GM23338 (cell line): ENCODE measurements at regions not wholly inside any gene's neighbourhood (a gene's known extent, or its start where the extent isn't known, plus 50 kb on each side); places are given as distances from the start of the nearest gene placed in this dataset.

Experiments
- ATAC-seq: fragments of 200-7000 bp; cut with Tn5 transposase; 3 replicates; pipeline ENCODE4 v1.9.1; 2020
- DNase-seq: peaks from one replicate; pipeline ENCODE4 v3.0.0-alpha.2; 2015; ENCODE audit warnings: low spot score
- H2AFZ ChIP-seq: fragments of 200-600 bp; sonication (generic); 2 replicates; pipeline ENCODE4 v1.8.0; 2016; ENCODE audit warnings: antibody characterized with exemption, mild to moderate bottlenecking, moderate library complexity
- H3F3A ChIP-seq: fragments of 200-600 bp; sonication (generic); replicated peaks from 2 replicates; pipeline ENCODE4 v1.8.0; 2017; ENCODE audit warnings: antibody characterized with exemption, mixed run types, low read depth
- H3K27ac ChIP-seq: fragments of 200-600 bp; sonication (generic); 2 replicates; pipeline ENCODE4 v1.6.1; 2016; ENCODE audit warnings: low read depth
- H3K27me3 ChIP-seq: fragments of 200-600 bp; sonication (generic); 2 replicates; pipeline ENCODE4 v1.8.0; 2016; ENCODE audit warnings: mild to moderate bottlenecking, mixed run types, moderate library complexity; ENCODE audit not compliant: insufficient read depth
- H3K36me3 ChIP-seq: fragments of 200-600 bp; sonication (generic); 2 replicates; pipeline ENCODE4 v1.8.0; 2016; ENCODE audit warnings: mild to moderate bottlenecking; ENCODE audit not compliant: insufficient read depth
- H3K4me1 ChIP-seq: fragments of 200-600 bp; sonication (generic); 2 replicates; pipeline ENCODE4 v1.8.0; 2016; ENCODE audit warnings: mild to moderate bottlenecking, moderate library complexity; ENCODE audit not compliant: insufficient read depth
- H3K4me2 ChIP-seq: fragments of 200-600 bp; sonication (generic); 2 replicates; pipeline ENCODE4 v1.7.1; 2017; ENCODE audit warnings: mixed run types
- H3K4me3 ChIP-seq: fragments of 200-600 bp; sonication (generic); 2 replicates; pipeline ENCODE4 v1.6.1; 2016; ENCODE audit warnings: mixed run types
- H3K79me2 ChIP-seq: fragments of 200-600 bp; sonication (generic); replicated peaks from 2 replicates; pipeline ENCODE4 v1.8.0; 2017; ENCODE audit warnings: mild to moderate bottlenecking; ENCODE audit not compliant: insufficient read depth
- H3K9me2 ChIP-seq: fragments of 200-600 bp; sonication (generic); 2 replicates; pipeline ENCODE4 v1.8.0; 2017; ENCODE audit not compliant: insufficient read depth
- H4K20me1 ChIP-seq: fragments of 200-600 bp; sonication (generic); replicated peaks from 2 replicates; pipeline ENCODE4 v1.8.0; 2017; ENCODE audit warnings: mild to moderate bottlenecking; ENCODE audit not compliant: insufficient read depth
- H3K27ac Mint-ChIP-seq: 2 replicates; pipeline ENCODE4 v1.8.0; 2020; ENCODE audit warnings: inconsistent platforms, mild to moderate bottlenecking, moderate library complexity, mixed read lengths
- H3K27me3 Mint-ChIP-seq: 3 replicates; pipeline ENCODE4 v1.8.0; 2022; ENCODE audit warnings: low read depth, mild to moderate bottlenecking, moderate library complexity, mixed read lengths, inconsistent platforms; ENCODE audit not compliant: insufficient read depth, poor library complexity
- H3K36me3 Mint-ChIP-seq: 3 replicates; pipeline ENCODE4 v1.8.0; 2021; ENCODE audit warnings: low read depth, mild to moderate bottlenecking, inconsistent platforms, moderate library complexity, mixed read lengths
- H3K4me1 Mint-ChIP-seq: 3 replicates; pipeline ENCODE4 v1.8.0; 2020; ENCODE audit warnings: mild to moderate bottlenecking, inconsistent platforms, mixed read lengths
- H3K4me3 Mint-ChIP-seq: 3 replicates; pipeline ENCODE4 v1.8.0; 2021; ENCODE audit warnings: moderate library complexity, mild to moderate bottlenecking, inconsistent platforms, mixed read lengths
- H3K9me3 Mint-ChIP-seq: 3 replicates; pipeline ENCODE4 v1.8.0; 2020; ENCODE audit warnings: moderate library complexity, mild to moderate bottlenecking, inconsistent platforms, mixed read lengths
- CTCF ChIP-seq, 2 experiments: fragments of 200-600 bp in 1 of 2; sonication (generic) in 1 of 2; conservative IDR thresholded peaks; 2 replicates each; pipeline versions ENCODE4 v1.5.1 to v1.6.1; 2016 to 2017; ENCODE audit warnings: antibody characterized with exemption in 2 of 2, low read depth in 2 of 2, mild to moderate bottlenecking in 2 of 2, moderate library complexity in 1 of 2
- ETS1 ChIP-seq: IDR thresholded peaks from 2 replicates; pipeline ENCODE4 v1.6.1; 2016; ENCODE audit warnings: antibody characterized with exemption
- EZH2 ChIP-seq: fragments of 200-600 bp; sonication (generic); IDR thresholded peaks from one replicate; pipeline ENCODE4 v1.8.0; 2017; ENCODE audit warnings: antibody characterized with exemption, mild to moderate bottlenecking, low read depth; ENCODE audit not compliant: unreplicated experiment
- JUNB ChIP-seq: IDR thresholded peaks from one replicate; pipeline ENCODE4 v1.6.1; 2016; ENCODE audit warnings: antibody characterized with exemption; ENCODE audit not compliant: unreplicated experiment
- NANOG ChIP-seq: IDR thresholded peaks from 2 replicates; pipeline ENCODE4 v1.6.1; 2016; ENCODE audit warnings: antibody characterized with exemption, borderline replicate concordance
- POLR2AphosphoS5 ChIP-seq: IDR thresholded peaks from 2 replicates; pipeline ENCODE4 v1.6.1; 2016; ENCODE audit warnings: antibody characterized with exemption, low read depth
- REST ChIP-seq: IDR thresholded peaks from one replicate; pipeline ENCODE4 v1.6.1; 2018; ENCODE audit warnings: antibody characterized with exemption; ENCODE audit not compliant: unreplicated experiment
- STAT1 ChIP-seq: IDR thresholded peaks from one replicate; pipeline ENCODE4 v1.6.1; 2016; ENCODE audit warnings: antibody characterized with exemption; ENCODE audit not compliant: unreplicated experiment
- ZNF114 ChIP-seq: fragments of 250-450 bp; sonication (Bioruptor Pico); IDR thresholded peaks from 2 replicates; pipeline ENCODE4 v1.5.0; 2020; ENCODE audit warnings: mild to moderate bottlenecking, moderate library complexity
- ZNF331 ChIP-seq: fragments of 250-450 bp; sonication (Bioruptor Pico); IDR thresholded peaks from 2 replicates; pipeline ENCODE4 v1.5.0; 2020; ENCODE audit warnings: low read depth, mild to moderate bottlenecking, moderate library complexity

- no peak for DNase-seq
- Mint-ChIP-seq H3K27ac (no peak overlapping the region), H3K36me3 (no peaks in the 10 kb centered on the region), H3K4me3 (no peak overlapping the region), H3K4me1 (no peaks in the 10 kb centered on the region), H3K27me3 (no peaks in the 10 kb centered on the region), H3K9me3 (peaks cover 3% of the 10 kb centered on the region; the same call in 2 of the 3 replicates)
- no peak for ATAC-seq
- H3K27ac ChIP-seq, result no peak overlapping the region
- TF ChIP-seq REST (no peak), STAT1 (no peak), JUNB (no peak), EZH2 (no peak), POLR2AphosphoS5 (no peak)
- no peak overlapping the region for H3K4me2 ChIP-seq
- H3K36me3 ChIP-seq, result no peaks in the 10 kb centered on the region
- H2AFZ ChIP-seq, result no peak overlapping the region
- H3F3A ChIP-seq, result no peaks in the 10 kb centered on the region
- H4K20me1 ChIP-seq, result no peaks in the 10 kb centered on the region
- H3K4me3 ChIP-seq, result no peak overlapping the region
- no peaks in the 10 kb centered on the region for H3K4me1 ChIP-seq
- no peaks in the 10 kb centered on the region; the same call in 1 of the 2 replicates for H3K9me2 ChIP-seq
- no peaks in the 10 kb centered on the region for H3K79me2 ChIP-seq
- no peaks in the 10 kb centered on the region for H3K27me3 ChIP-seq
These were observed 451.0 kb upstream of the GRIA1 start for GRCh38 chr5:153039501-153039900.

GRCh38 chr5:153043886-153044285, 446.6 kb upstream of the GRIA1 start:
- Mint-ChIP-seq H3K9me3 (peaks cover 7% of the 10 kb centered on the region; the same call in 2 of the 3 replicates), H3K4me1 (no peaks in the 10 kb centered on the region), H3K36me3 (peaks cover 3% of the 10 kb centered on the region; the same call in 2 of the 3 replicates), H3K27ac (no peak overlapping the region), H3K27me3 (no peaks in the 10 kb centered on the region), H3K4me3 (no peak overlapping the region)
- Histone ChIP-seq H3K27ac (no peak overlapping the region), H3K4me3 (no peak overlapping the region), H3K9me2 (no peaks in the 10 kb centered on the region), H3K36me3 (no peaks in the 10 kb centered on the region), H3K27me3 (no peaks in the 10 kb centered on the region), H3K4me1 (no peaks in the 10 kb centered on the region), H2AFZ (no peak overlapping the region), H4K20me1 (no peaks in the 10 kb centered on the region), H3F3A (no peaks in the 10 kb centered on the region), H3K4me2 (no peak overlapping the region), H3K79me2 (no peaks in the 10 kb centered on the region)
- no peak for DNase-seq
- no peak for ATAC-seq
- TF ChIP-seq CTCF (conservative IDR thresholded peaks at IDR 0.05; ENCODE audit: low read depth in 2 of 2) (no peak), ZNF114 (CRISPR knock-in tag) (no peak), ETS1 (no peak), ZNF331 (CRISPR knock-in tag) (no peak), POLR2AphosphoS5 (no peak), JUNB (no peak), EZH2 (no peak), STAT1 (no peak), NANOG (no peak)
